ENCODE measurements at regions not wholly inside any gene's neighbourhood (a gene's known extent, or its start where the extent isn't known, plus 50 kb on each side); places are given as distances from the start of the nearest gene placed in this dataset.

- no peak overlapping the region for H3K27ac ChIP-seq (replicated peaks)
- H3K36me3 ChIP-seq: no peaks in the 10 kb centered on the region
- H3K4me3 ChIP-seq: no peak overlapping the region
- H3K9me3 ChIP-seq (replicated peaks): peaks cover 12% of the 10 kb centered on the region
- no peak for DNase-seq
- TF ChIP-seq, protein P1, sequence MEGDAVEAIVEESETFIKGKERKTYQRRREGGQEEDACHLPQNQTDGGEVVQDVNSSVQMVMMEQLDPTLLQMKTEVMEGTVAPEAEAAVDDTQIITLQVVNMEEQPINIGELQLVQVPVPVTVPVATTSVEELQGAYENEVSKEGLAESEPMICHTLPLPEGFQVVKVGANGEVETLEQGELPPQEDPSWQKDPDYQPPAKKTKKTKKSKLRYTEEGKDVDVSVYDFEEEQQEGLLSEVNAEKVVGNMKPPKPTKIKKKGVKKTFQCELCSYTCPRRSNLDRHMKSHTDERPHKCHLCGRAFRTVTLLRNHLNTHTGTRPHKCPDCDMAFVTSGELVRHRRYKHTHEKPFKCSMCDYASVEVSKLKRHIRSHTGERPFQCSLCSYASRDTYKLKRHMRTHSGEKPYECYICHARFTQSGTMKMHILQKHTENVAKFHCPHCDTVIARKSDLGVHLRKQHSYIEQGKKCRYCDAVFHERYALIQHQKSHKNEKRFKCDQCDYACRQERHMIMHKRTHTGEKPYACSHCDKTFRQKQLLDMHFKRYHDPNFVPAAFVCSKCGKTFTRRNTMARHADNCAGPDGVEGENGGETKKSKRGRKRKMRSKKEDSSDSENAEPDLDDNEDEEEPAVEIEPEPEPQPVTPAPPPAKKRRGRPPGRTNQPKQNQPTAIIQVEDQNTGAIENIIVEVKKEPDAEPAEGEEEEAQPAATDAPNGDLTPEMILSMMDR (IDR thresholded peaks at IDR 0.05; ENCODE audit: borderline replicate concordance): no peak
- H3K27me3 ChIP-seq (ENCODE audit: low read depth): no peaks in the 10 kb centered on the region
- intact Hi-C loops (cut with micrococcal nuclease): no loop called here
- H3K4me1 ChIP-seq: peaks cover 7% of the 10 kb centered on the region
Observed at GRCh38 chr6:113055061-113055460, 707.9 kb downstream of the RFPL4B start.

DNA sequence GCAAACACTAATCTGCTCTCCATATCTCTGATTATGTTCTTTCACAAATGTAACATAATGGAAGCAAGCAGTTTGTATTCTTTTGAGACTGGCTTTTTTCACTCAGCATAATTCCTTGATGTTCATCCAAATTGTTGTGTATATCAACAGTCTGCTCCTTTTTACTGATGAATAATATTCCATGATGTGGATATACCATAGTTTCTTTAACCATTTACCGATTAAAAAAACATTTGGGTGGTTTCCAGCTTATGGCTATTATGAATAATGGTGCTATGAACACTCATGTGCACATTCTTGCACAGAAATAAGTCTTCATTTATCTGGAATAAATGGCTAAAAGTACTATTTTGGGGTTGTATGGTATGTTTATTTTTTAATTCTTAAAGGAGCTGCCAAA lies 708.9 kb downstream of the RFPL4B start:
- TF ChIP-seq, protein P1 (IDR thresholded peaks at IDR 0.05; ENCODE audit: borderline replicate concordance): no peak

DNA sequence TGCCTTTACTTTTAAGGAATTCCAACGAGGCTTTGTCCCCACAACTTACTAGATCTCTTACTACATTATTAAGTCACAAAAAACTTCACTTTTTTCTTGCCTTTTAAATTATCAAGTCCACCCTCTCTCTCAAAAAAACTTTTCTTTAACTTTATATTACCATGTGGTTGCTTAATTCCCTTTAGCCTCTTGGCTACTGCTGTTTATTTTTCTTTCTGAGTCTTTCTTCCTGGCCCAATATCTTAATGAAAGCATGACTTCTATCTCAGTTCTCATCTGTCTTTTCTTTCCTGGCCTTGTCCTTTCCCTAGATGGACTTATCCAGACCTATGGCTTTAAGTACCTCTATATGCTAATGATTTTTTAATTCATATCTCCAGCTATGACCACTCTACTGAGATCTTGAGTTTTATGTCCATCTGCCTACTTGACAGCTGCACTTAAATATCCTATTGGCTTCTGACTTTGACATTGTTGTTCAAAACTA lies 710.5 kb downstream of the RFPL4B start:
- Histone ChIP-seq H3K9me3 (replicated peaks) (peaks cover 12% of the 10 kb centered on the region), H3K27ac (replicated peaks) (no peak overlapping the region), H3K36me3 (no peaks in the 10 kb centered on the region), H3K27me3 (ENCODE audit: low read depth) (no peaks in the 10 kb centered on the region), H3K4me3 (no peak overlapping the region), H3K4me1 (no peaks in the 10 kb centered on the region)
- DNase-seq: no peak
- intact Hi-C loops (cut with micrococcal nuclease): no loop called here
- TF ChIP-seq, protein P1 (IDR thresholded peaks at IDR 0.05; ENCODE audit: borderline replicate concordance): no peak

More for the DNA sequence above, 708.9 kb downstream of the RFPL4B start:
- Histone ChIP-seq H3K4me1 (no peaks in the 10 kb centered on the region), H3K9me3 (replicated peaks) (peaks cover 12% of the 10 kb centered on the region), H3K4me3 (no peak overlapping the region), H3K36me3 (no peaks in the 10 kb centered on the region), H3K27ac (replicated peaks) (no peak overlapping the region), H3K27me3 (ENCODE audit: low read depth) (no peaks in the 10 kb centered on the region)
- DNase-seq: no peak
- intact Hi-C loops (cut with micrococcal nuclease): no loop called here

DNA sequence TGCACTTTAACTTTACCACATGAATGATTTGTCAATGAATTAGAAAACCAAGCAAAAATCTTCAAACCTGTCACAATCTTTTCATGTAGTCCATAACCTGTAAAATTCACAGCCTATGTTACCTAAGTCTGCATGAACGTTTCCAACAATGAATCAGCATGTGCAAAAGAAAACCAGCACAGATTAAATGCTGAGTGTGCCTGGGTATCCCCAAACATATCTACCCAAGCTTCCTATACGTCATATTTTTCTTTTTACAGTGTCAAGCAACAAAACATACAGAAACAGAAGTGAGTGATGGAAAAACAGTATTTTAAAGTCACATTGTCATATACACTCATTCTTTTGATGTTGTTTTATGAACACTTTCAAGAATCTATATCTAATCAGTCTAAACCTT lies 713.5 kb downstream of the RFPL4B start:
- DNase-seq: no peak
- H3K27ac ChIP-seq (replicated peaks): no peak overlapping the region
- H3K4me3 ChIP-seq: no peak overlapping the region
- no peaks in the 10 kb centered on the region for H3K36me3 ChIP-seq
- H3K4me1 ChIP-seq: peaks cover 7% of the 10 kb centered on the region
- peaks cover 10% of the 10 kb centered on the region for H3K9me3 ChIP-seq (replicated peaks)
- TF ChIP-seq, protein P1 (IDR thresholded peaks at IDR 0.05; ENCODE audit: borderline replicate concordance): no peak
- no peaks in the 10 kb centered on the region for H3K27me3 ChIP-seq (ENCODE audit: low read depth)
- intact Hi-C loops (cut with micrococcal nuclease): no loop called here

GRCh38 chr6:113065611-113066010 lies 718.5 kb downstream of the RFPL4B start:
- no peak overlapping the region for H3K4me3 ChIP-seq
- TF ChIP-seq, protein P1 (IDR thresholded peaks at IDR 0.05; ENCODE audit: borderline replicate concordance): no peak
- intact Hi-C loops (cut with micrococcal nuclease): no loop called here
- peaks cover 14% of the 10 kb centered on the region for H3K4me1 ChIP-seq
- H3K36me3 ChIP-seq: no peaks in the 10 kb centered on the region
- no peak for DNase-seq
- H3K9me3 ChIP-seq (replicated peaks): no peaks in the 10 kb centered on the region
- H3K27ac ChIP-seq (replicated peaks): peak overlapping the region; percentile 52
- no peaks in the 10 kb centered on the region for H3K27me3 ChIP-seq (ENCODE audit: low read depth)

All from left ventricle myocardium inferior (tissue), 1 donor.